ENCODE measurements at regions not wholly inside any gene's neighbourhood (a gene's known extent, or its start where the extent isn't known, plus 50 kb on each side); places are given as distances from the start of the nearest gene placed in this dataset.
A peak's percentile ranks its signal among the peaks of the same experiment; 100 is the strongest.
"Not testable (repeated sequence)": the region's sequence is repeated elsewhere in the genome, so short reads cannot be mapped to it uniquely, and the experiment has no call there.

DNA sequence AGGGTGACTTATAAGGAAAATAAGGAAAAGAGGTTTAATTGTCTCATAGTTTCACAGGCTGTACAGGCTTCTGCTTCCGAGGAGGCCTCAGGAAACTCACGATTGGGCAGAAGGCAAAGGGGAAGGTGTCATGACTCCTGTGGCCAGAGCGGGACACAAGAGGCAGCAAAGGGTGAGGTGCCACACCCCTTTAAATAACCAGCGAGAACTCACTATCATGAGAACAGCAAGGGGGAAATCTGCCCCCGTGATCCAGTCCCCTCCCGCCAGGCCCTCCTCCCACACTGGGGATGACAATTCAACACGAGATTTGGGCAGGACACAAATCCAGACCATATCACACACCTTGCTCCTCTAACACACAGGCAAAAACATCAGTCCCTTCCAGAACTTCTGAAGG is 254.0 kb downstream of the DLL1 start (continued):
- TF ChIP-seq, protein P1, sequence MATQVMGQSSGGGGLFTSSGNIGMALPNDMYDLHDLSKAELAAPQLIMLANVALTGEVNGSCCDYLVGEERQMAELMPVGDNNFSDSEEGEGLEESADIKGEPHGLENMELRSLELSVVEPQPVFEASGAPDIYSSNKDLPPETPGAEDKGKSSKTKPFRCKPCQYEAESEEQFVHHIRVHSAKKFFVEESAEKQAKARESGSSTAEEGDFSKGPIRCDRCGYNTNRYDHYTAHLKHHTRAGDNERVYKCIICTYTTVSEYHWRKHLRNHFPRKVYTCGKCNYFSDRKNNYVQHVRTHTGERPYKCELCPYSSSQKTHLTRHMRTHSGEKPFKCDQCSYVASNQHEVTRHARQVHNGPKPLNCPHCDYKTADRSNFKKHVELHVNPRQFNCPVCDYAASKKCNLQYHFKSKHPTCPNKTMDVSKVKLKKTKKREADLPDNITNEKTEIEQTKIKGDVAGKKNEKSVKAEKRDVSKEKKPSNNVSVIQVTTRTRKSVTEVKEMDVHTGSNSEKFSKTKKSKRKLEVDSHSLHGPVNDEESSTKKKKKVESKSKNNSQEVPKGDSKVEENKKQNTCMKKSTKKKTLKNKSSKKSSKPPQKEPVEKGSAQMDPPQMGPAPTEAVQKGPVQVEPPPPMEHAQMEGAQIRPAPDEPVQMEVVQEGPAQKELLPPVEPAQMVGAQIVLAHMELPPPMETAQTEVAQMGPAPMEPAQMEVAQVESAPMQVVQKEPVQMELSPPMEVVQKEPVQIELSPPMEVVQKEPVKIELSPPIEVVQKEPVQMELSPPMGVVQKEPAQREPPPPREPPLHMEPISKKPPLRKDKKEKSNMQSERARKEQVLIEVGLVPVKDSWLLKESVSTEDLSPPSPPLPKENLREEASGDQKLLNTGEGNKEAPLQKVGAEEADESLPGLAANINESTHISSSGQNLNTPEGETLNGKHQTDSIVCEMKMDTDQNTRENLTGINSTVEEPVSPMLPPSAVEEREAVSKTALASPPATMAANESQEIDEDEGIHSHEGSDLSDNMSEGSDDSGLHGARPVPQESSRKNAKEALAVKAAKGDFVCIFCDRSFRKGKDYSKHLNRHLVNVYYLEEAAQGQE (IDR thresholded peaks at IDR 0.05; ENCODE audit: unreplicated experiment), result no peak

DNA sequence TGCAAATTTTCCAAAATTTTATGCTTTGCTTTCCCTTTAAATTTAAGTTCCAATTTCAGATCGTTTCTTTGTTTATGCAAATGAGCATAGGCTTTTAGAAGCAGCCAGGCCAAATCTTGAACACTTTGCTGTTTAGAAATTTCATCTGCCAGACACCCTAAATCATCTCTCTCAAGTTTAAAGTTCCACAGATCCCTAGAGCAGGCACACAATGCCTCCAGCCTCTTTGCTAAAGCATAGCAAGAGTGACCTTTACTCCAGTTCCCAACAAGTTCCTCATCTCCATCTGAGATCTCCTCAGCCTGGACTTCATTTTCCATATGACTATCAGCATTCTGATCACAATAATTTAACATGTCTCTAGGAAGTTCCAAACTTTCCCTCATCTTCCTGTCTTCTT is 254.5 kb downstream of the DLL1 start:
- H2AFZ ChIP-seq; H3K79me2 ChIP-seq (replicated peaks; ENCODE audit: insufficient read depth); H3K4me3 ChIP-seq; H3K9me2 ChIP-seq (ENCODE audit: insufficient read depth); H3F3A ChIP-seq (replicated peaks; ENCODE audit: low read depth); H3K4me3 Mint-ChIP-seq; H3K36me3 ChIP-seq (ENCODE audit: insufficient read depth); H3K27me3 ChIP-seq (ENCODE audit: insufficient read depth); H3K4me2 ChIP-seq; ATAC-seq; H4K20me1 ChIP-seq (replicated peaks; ENCODE audit: insufficient read depth); H3K4me1 ChIP-seq (ENCODE audit: insufficient read depth); H3K27ac Mint-ChIP-seq; H3K27ac ChIP-seq (ENCODE audit: low read depth); DNase-seq (ENCODE audit: low spot score): not testable (repeated sequence)
- Mint-ChIP-seq H3K36me3 (ENCODE audit: low read depth) (peaks cover 30% of the 10 kb centered on the region), H3K9me3 (peaks cover 41% of the 10 kb centered on the region), H3K27me3 (ENCODE audit: insufficient read depth, low read depth, poor library complexity) (peaks cover 25% of the 10 kb centered on the region), H3K4me1 (peaks cover 32% of the 10 kb centered on the region)

DNA sequence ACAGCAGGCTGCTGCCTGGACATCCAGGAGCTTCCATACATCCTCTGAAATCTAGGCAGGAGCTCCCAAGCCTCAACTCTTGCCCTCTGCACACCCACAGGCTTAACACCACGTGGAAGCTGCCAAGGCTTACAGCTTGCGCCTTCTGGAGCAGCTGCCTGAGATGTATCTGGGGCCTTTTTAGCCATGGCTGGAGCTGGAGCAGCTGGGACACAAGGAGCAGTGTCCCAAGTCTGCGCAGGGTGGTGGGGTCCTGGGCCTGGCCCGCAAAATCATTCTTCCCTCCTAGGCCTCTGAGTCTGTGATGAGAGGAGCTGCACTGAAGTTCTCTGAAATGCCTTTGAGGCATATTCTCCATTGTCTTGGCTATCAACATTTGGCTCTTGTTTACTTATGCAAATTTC is 255.0 kb downstream of the DLL1 start:
- H3F3A ChIP-seq (replicated peaks; ENCODE audit: low read depth), result no peaks in the 10 kb centered on the region
- H3K27ac ChIP-seq (ENCODE audit: low read depth), result no peak overlapping the region
- Mint-ChIP-seq H3K4me1 (peaks cover 29% of the 10 kb centered on the region), H3K36me3 (ENCODE audit: low read depth) (peaks cover 30% of the 10 kb centered on the region), H3K27me3 (ENCODE audit: insufficient read depth, low read depth, poor library complexity) (peaks cover 25% of the 10 kb centered on the region), H3K4me3 (no peak overlapping the region), H3K9me3 (peaks cover 41% of the 10 kb centered on the region), H3K27ac (no peak overlapping the region)
- peak overlapping the region; percentile 49 for H2AFZ ChIP-seq
- ATAC-seq (peak; percentile 71), DNase-seq (ENCODE audit: low spot score) (peak; percentile 27)
- H3K4me2 ChIP-seq, result no peak overlapping the region; the same call in 1 of the 2 replicates
- 0 out of 2 replicates have a peak, but pooled peaks cover 6% of the 10 kb centered on the region for H3K36me3 ChIP-seq (ENCODE audit: insufficient read depth)
- no peaks in the 10 kb centered on the region; the same call in 1 of the 2 replicates for H3K4me1 ChIP-seq (ENCODE audit: insufficient read depth)
- no peaks in the 10 kb centered on the region for H3K27me3 ChIP-seq (ENCODE audit: insufficient read depth)
- H3K4me3 ChIP-seq, result no peak overlapping the region
- TF ChIP-seq, protein P2, sequence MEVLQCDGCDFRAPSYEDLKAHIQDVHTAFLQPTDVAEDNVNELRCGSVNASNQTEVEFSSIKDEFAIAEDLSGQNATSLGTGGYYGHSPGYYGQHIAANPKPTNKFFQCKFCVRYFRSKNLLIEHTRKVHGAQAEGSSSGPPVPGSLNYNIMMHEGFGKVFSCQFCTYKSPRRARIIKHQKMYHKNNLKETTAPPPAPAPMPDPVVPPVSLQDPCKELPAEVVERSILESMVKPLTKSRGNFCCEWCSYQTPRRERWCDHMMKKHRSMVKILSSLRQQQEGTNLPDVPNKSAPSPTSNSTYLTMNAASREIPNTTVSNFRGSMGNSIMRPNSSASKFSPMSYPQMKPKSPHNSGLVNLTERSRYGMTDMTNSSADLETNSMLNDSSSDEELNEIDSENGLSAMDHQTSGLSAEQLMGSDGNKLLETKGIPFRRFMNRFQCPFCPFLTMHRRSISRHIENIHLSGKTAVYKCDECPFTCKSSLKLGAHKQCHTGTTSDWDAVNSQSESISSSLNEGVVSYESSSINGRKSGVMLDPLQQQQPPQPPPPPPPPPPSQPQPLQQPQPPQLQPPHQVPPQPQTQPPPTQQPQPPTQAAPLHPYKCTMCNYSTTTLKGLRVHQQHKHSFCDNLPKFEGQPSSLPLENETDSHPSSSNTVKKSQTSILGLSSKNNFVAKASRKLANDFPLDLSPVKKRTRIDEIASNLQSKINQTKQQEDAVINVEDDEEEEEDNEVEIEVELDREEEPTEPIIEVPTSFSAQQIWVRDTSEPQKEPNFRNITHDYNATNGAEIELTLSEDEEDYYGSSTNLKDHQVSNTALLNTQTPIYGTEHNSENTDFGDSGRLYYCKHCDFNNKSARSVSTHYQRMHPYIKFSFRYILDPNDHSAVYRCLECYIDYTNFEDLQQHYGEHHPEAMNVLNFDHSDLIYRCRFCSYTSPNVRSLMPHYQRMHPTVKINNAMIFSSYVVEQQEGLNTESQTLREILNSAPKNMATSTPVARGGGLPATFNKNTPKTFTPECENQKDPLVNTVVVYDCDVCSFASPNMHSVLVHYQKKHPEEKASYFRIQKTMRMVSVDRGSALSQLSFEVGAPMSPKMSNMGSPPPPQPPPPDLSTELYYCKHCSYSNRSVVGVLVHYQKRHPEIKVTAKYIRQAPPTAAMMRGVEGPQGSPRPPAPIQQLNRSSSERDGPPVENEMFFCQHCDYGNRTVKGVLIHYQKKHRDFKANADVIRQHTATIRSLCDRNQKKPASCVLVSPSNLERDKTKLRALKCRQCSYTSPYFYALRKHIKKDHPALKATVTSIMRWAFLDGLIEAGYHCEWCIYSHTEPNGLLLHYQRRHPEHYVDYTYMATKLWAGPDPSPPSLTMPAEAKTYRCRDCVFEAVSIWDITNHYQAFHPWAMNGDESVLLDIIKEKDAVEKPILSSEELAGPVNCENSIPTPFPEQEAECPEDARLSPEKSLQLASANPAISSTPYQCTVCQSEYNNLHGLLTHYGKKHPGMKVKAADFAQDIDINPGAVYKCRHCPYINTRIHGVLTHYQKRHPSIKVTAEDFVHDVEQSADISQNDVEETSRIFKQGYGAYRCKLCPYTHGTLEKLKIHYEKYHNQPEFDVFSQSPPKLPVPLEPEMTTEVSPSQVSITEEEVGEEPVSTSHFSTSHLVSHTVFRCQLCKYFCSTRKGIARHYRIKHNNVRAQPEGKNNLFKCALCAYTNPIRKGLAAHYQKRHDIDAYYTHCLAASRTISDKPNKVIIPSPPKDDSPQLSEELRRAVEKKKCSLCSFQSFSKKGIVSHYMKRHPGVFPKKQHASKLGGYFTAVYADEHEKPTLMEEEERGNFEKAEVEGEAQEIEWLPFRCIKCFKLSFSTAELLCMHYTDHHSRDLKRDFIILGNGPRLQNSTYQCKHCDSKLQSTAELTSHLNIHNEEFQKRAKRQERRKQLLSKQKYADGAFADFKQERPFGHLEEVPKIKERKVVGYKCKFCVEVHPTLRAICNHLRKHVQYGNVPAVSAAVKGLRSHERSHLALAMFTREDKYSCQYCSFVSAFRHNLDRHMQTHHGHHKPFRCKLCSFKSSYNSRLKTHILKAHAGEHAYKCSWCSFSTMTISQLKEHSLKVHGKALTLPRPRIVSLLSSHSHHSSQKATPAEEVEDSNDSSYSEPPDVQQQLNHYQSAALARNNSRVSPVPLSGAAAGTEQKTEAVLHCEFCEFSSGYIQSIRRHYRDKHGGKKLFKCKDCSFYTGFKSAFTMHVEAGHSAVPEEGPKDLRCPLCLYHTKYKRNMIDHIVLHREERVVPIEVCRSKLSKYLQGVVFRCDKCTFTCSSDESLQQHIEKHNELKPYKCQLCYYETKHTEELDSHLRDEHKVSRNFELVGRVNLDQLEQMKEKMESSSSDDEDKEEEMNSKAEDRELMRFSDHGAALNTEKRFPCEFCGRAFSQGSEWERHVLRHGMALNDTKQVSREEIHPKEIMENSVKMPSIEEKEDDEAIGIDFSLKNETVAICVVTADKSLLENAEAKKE (CRISPR knock-in tag; IDR thresholded peaks at IDR 0.05), result no peak
- TF ChIP-seq ZNF114 (CRISPR knock-in tag; IDR thresholded peaks at IDR 0.05) (no peak), STAT1 (IDR thresholded peaks at IDR 0.05; ENCODE audit: unreplicated experiment) (no peak)
- H3K79me2 ChIP-seq (replicated peaks; ENCODE audit: insufficient read depth), result no peaks in the 10 kb centered on the region
- H4K20me1 ChIP-seq (replicated peaks; ENCODE audit: insufficient read depth), result no peaks in the 10 kb centered on the region
- no peaks in the 10 kb centered on the region; the same call in 1 of the 2 replicates for H3K9me2 ChIP-seq (ENCODE audit: insufficient read depth)

All from GM23338 (cell line).